OCI-LY1 (cell line): ENCODE measurements at regions not wholly inside any gene's neighbourhood (a gene's known extent, or its start where the extent isn't known, plus 50 kb on each side); places are given as distances from the start of the nearest gene placed in this dataset.

ENCODE experiments used
- EZH2 ChIP-seq: fragments of 200-600 bp; sonication (generic), shearing (Covaris generic); IDR thresholded peaks from 2 replicates; pipeline ENCODE4 v1.8.0; 2017; ENCODE audit warnings: borderline replicate concordance, mixed run types, mild to moderate bottlenecking, antibody characterized with exemption, low read length, moderate library complexity, mixed read lengths
- TF ChIP-seq, protein P1 (sequence below): fragments of 200-600 bp; sonication (generic), shearing (Covaris generic); IDR thresholded peaks from 2 replicates; pipeline ENCODE4 v1.5.1; 2017; ENCODE audit warnings: mild to moderate bottlenecking, antibody characterized with exemption, low read length, moderate library complexity, mixed read lengths

DNA sequence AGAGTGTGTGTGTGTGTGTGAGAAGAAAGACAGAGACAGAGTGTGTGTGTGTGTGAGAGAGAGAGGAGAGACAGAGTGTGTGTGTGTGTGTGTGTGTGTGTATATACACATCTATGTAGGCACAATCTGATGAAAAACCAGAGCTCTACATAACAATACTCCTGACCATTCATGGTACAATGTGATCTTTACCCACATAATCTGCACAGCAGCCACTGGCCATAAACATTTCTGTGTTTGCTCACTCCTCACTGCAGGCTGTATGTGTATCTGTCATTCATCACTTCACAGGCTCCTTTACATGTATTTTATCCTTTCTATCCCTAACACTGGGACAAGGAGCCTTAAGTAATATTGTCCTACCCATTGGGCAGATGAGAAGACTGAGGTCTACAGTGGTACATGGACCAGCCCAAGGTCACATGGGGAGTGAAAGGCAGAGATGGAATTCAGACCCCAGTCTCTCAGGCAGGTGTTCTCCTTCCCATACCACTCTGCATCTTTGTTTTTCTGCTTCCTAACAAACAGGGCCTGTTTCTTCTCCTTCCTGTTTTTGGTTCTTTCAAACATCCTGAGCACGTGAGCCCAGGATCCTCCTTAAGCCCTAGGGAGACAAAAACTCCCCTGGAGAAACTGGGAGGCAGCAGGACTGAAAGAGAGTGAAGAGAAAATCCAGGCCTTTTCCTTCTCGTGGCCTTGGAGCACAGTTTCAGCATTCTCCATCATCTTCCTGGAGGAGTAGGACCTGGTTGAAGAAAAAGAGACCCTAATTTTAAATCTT lies 201.7 kb upstream of the MSX2 start:
- TF ChIP-seq, protein P1, sequence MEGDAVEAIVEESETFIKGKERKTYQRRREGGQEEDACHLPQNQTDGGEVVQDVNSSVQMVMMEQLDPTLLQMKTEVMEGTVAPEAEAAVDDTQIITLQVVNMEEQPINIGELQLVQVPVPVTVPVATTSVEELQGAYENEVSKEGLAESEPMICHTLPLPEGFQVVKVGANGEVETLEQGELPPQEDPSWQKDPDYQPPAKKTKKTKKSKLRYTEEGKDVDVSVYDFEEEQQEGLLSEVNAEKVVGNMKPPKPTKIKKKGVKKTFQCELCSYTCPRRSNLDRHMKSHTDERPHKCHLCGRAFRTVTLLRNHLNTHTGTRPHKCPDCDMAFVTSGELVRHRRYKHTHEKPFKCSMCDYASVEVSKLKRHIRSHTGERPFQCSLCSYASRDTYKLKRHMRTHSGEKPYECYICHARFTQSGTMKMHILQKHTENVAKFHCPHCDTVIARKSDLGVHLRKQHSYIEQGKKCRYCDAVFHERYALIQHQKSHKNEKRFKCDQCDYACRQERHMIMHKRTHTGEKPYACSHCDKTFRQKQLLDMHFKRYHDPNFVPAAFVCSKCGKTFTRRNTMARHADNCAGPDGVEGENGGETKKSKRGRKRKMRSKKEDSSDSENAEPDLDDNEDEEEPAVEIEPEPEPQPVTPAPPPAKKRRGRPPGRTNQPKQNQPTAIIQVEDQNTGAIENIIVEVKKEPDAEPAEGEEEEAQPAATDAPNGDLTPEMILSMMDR = no peak
- TF ChIP-seq EZH2 = no peak
